PFSK-1 (cell line): ENCODE measurements at regions not wholly inside any gene's neighbourhood (a gene's known extent, or its start where the extent isn't known, plus 50 kb on each side); places are given as distances from the start of the nearest gene placed in this dataset.

Source experiments
- FOXP2 ChIP-seq: optimal IDR thresholded peaks from 2 replicates; pipeline ENCODE3; 2011; ENCODE audit warnings: borderline replicate concordance, control low read depth, inconsistent platforms; ENCODE audit not compliant: insufficient read depth; ENCODE audit errors: extremely low read length, extremely low read depth
- POLR2AphosphoS5 ChIP-seq: IDR thresholded peaks from 2 replicates; pipeline ENCODE4 v1.6.1; 2012; ENCODE audit warnings: low read depth, mild to moderate bottlenecking, control low read depth, low read length, moderate library complexity
- REST ChIP-seq, 2 experiments: IDR thresholded peaks; 2 replicates each; pipeline versions ENCODE4 v1.6.1 to v1.8.0; 2011 to 2012; ENCODE audit warnings: low read depth in 2 of 2, low read length in 2 of 2, control low read depth in 1 of 2, inconsistent platforms in 1 of 2, mild to moderate bottlenecking in 1 of 2, moderate library complexity in 1 of 2; ENCODE audit not compliant: insufficient read depth in 1 of 2
- SIN3A ChIP-seq: IDR thresholded peaks from 2 replicates; pipeline ENCODE4 v1.6.1; 2012; ENCODE audit warnings: mild to moderate bottlenecking, low read length, moderate library complexity, borderline replicate concordance; ENCODE audit not compliant: insufficient read depth
- TAF1 ChIP-seq: IDR thresholded peaks from 2 replicates; pipeline ENCODE4 v1.6.1; 2012; ENCODE audit warnings: low read length, control low read depth, borderline replicate concordance; ENCODE audit not compliant: insufficient read depth

GRCh38 chr12:127797918-127798317, 469.1 kb upstream of the TMEM132C start:
- no peak for TF ChIP-seq POLR2AphosphoS5
- TF ChIP-seq TAF1, result no peak
- TF ChIP-seq SIN3A, result no peak
- no peak for TF ChIP-seq REST (IDR thresholded peaks at IDR 0.05; ENCODE audit: insufficient read depth in 1 of 2, low read depth in 2 of 2, low read length in 2 of 2)
- no peak for TF ChIP-seq FOXP2
